Trophoblast cell (in vitro differentiated cells and primary cell): ENCODE measurements at regions not wholly inside any gene's neighbourhood (a gene's known extent, or its start where the extent isn't known, plus 50 kb on each side); places are given as distances from the start of the nearest gene placed in this dataset.
A peak's percentile ranks its signal among the peaks of the same experiment; 100 is the strongest.

Source experiments
- DNase-seq, 2 donors: peaks; one replicate each; pipeline ENCODE4 v3.0.0-alpha.2; 2016
- H2AFZ ChIP-seq: 2 replicates; pipeline ENCODE4 v1.6.1; 2013; ENCODE audit warnings: low read length, moderate library complexity, mild to moderate bottlenecking; ENCODE audit not compliant: insufficient read depth, poor library complexity
- H2AK5ac ChIP-seq: 2 replicates; pipeline ENCODE4 v1.6.1; 2013; ENCODE audit warnings: mild to moderate bottlenecking, low read length
- H2BK120ac ChIP-seq: 2 replicates; pipeline ENCODE4 v1.6.1; 2013; ENCODE audit warnings: low read length, mild to moderate bottlenecking, moderate library complexity; ENCODE audit not compliant: insufficient read depth, poor library complexity
- H2BK12ac ChIP-seq: 2 replicates; pipeline ENCODE4 v1.6.1; 2013; ENCODE audit warnings: mild to moderate bottlenecking, low read length, moderate library complexity
- H2BK5ac ChIP-seq: 2 replicates; pipeline ENCODE4 v1.6.1; 2013; ENCODE audit warnings: low read length, low read depth, moderate library complexity, mild to moderate bottlenecking; ENCODE audit not compliant: poor library complexity
- H3K14ac ChIP-seq: 2 replicates; pipeline ENCODE4 v1.6.1; 2013; ENCODE audit warnings: mild to moderate bottlenecking, low read length
- H3K18ac ChIP-seq: 2 replicates; pipeline ENCODE4 v1.6.1; 2013; ENCODE audit warnings: mild to moderate bottlenecking, low read length
- H3K23ac ChIP-seq: 2 replicates; pipeline ENCODE4 v1.6.1; 2013; ENCODE audit warnings: low read length
- H3K27ac ChIP-seq: 2 replicates; pipeline ENCODE4 v1.5.1; 2013; ENCODE audit warnings: low read depth, mild to moderate bottlenecking, inconsistent platforms, low read length, moderate library complexity
- H3K27me3 ChIP-seq: 2 replicates; pipeline ENCODE4 v1.6.1; 2013; ENCODE audit warnings: inconsistent platforms, mild to moderate bottlenecking, low read length, moderate library complexity; ENCODE audit not compliant: insufficient read depth
- H3K36me3 ChIP-seq, 2 experiments: 1 replicate in 1 of 2; 2 replicates in 1 of 2; pipeline ENCODE4 v1.6.1; 2013; ENCODE audit warnings: low read length in 2 of 2, mild to moderate bottlenecking in 2 of 2, moderate library complexity in 1 of 2; ENCODE audit not compliant: insufficient read depth in 2 of 2, control insufficient read depth in 1 of 2
- H3K4ac ChIP-seq: 2 replicates; pipeline ENCODE4 v1.6.1; 2013; ENCODE audit warnings: low read depth, mild to moderate bottlenecking, low read length, moderate library complexity
- H3K4me1 ChIP-seq, 2 experiments: 1 replicate in 1 of 2; 2 replicates in 1 of 2; pipeline ENCODE4 v1.6.1; 2013; ENCODE audit warnings: low read length in 2 of 2, mild to moderate bottlenecking in 2 of 2, moderate library complexity in 1 of 2; ENCODE audit not compliant: insufficient read depth in 2 of 2, control insufficient read depth in 1 of 2
- H3K4me2 ChIP-seq: 2 replicates; pipeline ENCODE4 v1.6.1; 2013; ENCODE audit warnings: inconsistent platforms, mild to moderate bottlenecking, low read length, moderate library complexity
- H3K4me3 ChIP-seq: 2 replicates; pipeline ENCODE4 v1.5.1; 2013; ENCODE audit warnings: mild to moderate bottlenecking, low read depth, low read length, inconsistent platforms
- H3K79me1 ChIP-seq: one replicate; pipeline ENCODE4 v1.6.1; 2013; ENCODE audit warnings: low read length
- H3K79me2 ChIP-seq: 2 replicates; pipeline ENCODE4 v1.6.1; 2013; ENCODE audit warnings: low read length, mild to moderate bottlenecking; ENCODE audit not compliant: control insufficient read depth, insufficient read depth, poor library complexity
- H3K9ac ChIP-seq: 2 replicates; pipeline ENCODE4 v1.6.1; 2013; ENCODE audit warnings: mild to moderate bottlenecking, low read length
- H3K9me3 ChIP-seq: 2 replicates; pipeline ENCODE4 v1.6.1; 2013; ENCODE audit warnings: low read depth, mild to moderate bottlenecking, control low read depth, inconsistent platforms, low read length; ENCODE audit not compliant: insufficient read depth
- H4K12ac ChIP-seq: 2 replicates; pipeline ENCODE4 v1.6.1; 2013; ENCODE audit warnings: low read depth, mild to moderate bottlenecking, low read length, moderate library complexity
- H4K8ac ChIP-seq: 2 replicates; pipeline ENCODE4 v1.6.1; 2013; ENCODE audit warnings: low read depth, mild to moderate bottlenecking, low read length, moderate library complexity
- H4K91ac ChIP-seq: one replicate; pipeline ENCODE4 v1.6.1; 2013; ENCODE audit warnings: low read depth, mild to moderate bottlenecking, low read length, moderate library complexity
- WGBS: extraction: QIAGEN DNeasy Blood & Tissue Kit; methylation state at CpG from one replicate; pipeline ENCODE4 v1.1.7; 2013; ENCODE audit warnings: missing lambda C conversion rate; ENCODE audit not compliant: insufficient read length, insufficient coverage; ENCODE audit errors: extremely low coverage; 5-methylcytosine and 5-hydroxymethylcytosine counted together

DNA sequence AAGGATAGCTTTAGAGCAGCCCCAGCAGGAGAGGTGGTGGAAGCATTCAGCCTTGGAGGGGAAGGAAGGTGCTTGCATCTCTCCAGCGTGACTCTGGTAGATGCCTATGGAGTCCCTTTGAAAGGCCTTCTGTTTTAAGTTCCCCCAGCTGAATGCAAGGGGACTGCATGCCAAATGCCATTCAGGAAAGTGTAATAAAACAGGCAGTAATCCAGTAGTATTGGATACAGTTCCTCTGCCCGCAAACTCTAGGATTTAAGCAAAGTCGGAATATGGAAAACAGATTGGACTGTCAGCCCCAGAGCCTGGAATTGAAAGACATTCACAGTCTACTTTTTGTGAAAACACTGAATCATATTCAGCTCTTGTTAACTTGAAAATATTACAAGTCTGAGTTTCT, 125.2 kb upstream of the GAREM1 start:
- DNase-seq, result no peak
- no peak overlapping the region for H3K27ac ChIP-seq
- no peak overlapping the region for H2BK12ac ChIP-seq
- no peak overlapping the region for H3K23ac ChIP-seq
- no peak overlapping the region for H3K4ac ChIP-seq
- H3K14ac ChIP-seq, result no peak overlapping the region
- no peaks in the 10 kb centered on the region for H3K79me1 ChIP-seq
- WGBS, result no CpG with 5 or more reads among the region's 3 CpGs
- no peaks in the 10 kb centered on the region for H3K36me3 ChIP-seq
- H3K9me3 ChIP-seq, result no peaks in the 10 kb centered on the region
- H3K4me2 ChIP-seq, result no peak overlapping the region
- no peaks in the 10 kb centered on the region for H3K4me1 ChIP-seq
- H4K8ac ChIP-seq, result no peak overlapping the region
- no peak overlapping the region for H2BK120ac ChIP-seq
- no peak overlapping the region for H3K9ac ChIP-seq
- H2BK5ac ChIP-seq, result no peak overlapping the region
- H2AFZ ChIP-seq, result no peak overlapping the region
- H3K27me3 ChIP-seq, result no peaks in the 10 kb centered on the region
- no peak overlapping the region for H4K12ac ChIP-seq
- no peak overlapping the region for H3K4me3 ChIP-seq
- no peak overlapping the region for H2AK5ac ChIP-seq
- H4K91ac ChIP-seq, result no peak overlapping the region
- no peaks in the 10 kb centered on the region for H3K79me2 ChIP-seq
- H3K18ac ChIP-seq, result no peak overlapping the region

DNA sequence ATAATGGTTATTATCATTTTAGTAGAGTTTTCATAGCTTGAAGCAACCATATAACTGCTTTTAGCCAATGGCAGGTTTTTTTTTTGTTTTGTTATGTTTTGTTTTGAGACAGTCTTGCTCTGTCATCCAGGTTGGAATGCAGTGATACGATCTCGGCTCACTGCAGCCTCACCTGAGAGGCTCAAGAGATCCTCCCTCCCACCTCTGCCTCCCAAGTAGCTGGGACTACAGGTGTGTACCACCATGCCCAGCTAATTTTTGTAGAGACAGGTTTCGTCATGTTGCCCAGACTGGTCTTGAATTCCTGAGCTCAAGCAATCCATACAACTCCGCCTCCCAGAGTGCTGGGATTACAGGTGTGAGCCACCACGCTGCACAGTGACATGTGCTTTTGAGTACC, 117.5 kb upstream of the GAREM1 start:
- Histone ChIP-seq H3K9ac (no peak overlapping the region), H3K27ac (no peak overlapping the region), H3K27me3 (no peaks in the 10 kb centered on the region), H4K8ac (no peak overlapping the region), H2BK12ac (no peak overlapping the region), H4K91ac (no peak overlapping the region), H3K79me1 (no peaks in the 10 kb centered on the region), H2BK5ac (no peak overlapping the region), H2BK120ac (no peak overlapping the region), H4K12ac (no peak overlapping the region), H3K9me3 (peaks cover 3% of the 10 kb centered on the region), H3K36me3 (no peaks in the 10 kb centered on the region), H3K4me2 (no peak overlapping the region), H2AFZ (no peak overlapping the region), H3K14ac (no peak overlapping the region), H3K4ac (no peak overlapping the region), H3K4me3 (no peak overlapping the region), H3K79me2 (no peaks in the 10 kb centered on the region), H3K18ac (no peak overlapping the region), H2AK5ac (no peak overlapping the region), H3K23ac (no peak overlapping the region), H3K4me1 (no peaks in the 10 kb centered on the region)
- no CpG with 5 or more reads among the region's 5 CpGs for WGBS
- DNase-seq, result peak; percentile 72 to 79

- no peak for DNase-seq
- no peak overlapping the region for H3K4me3 ChIP-seq
- H3K27ac ChIP-seq, result no peak overlapping the region
- no peak overlapping the region for H2AK5ac ChIP-seq
- H2BK120ac ChIP-seq, result no peak overlapping the region
- no peak overlapping the region for H4K8ac ChIP-seq
- H3K27me3 ChIP-seq, result no peaks in the 10 kb centered on the region
- H3K9ac ChIP-seq, result no peak overlapping the region
- no peak overlapping the region for H2BK5ac ChIP-seq
- H3K79me1 ChIP-seq, result no peaks in the 10 kb centered on the region
- H3K9me3 ChIP-seq, result no peaks in the 10 kb centered on the region
- H2BK12ac ChIP-seq, result no peak overlapping the region
- H3K36me3 ChIP-seq, result no peaks in the 10 kb centered on the region
- H3K4ac ChIP-seq, result no peak overlapping the region
- no peaks in the 10 kb centered on the region for H3K4me1 ChIP-seq
- H4K12ac ChIP-seq, result no peak overlapping the region
- WGBS, result no CpG with 5 or more reads among the region's 1 CpG
- no peak overlapping the region for H3K4me2 ChIP-seq
- H3K14ac ChIP-seq, result no peak overlapping the region
- no peak overlapping the region for H2AFZ ChIP-seq
- H4K91ac ChIP-seq, result no peak overlapping the region
- no peak overlapping the region for H3K18ac ChIP-seq
- no peaks in the 10 kb centered on the region for H3K79me2 ChIP-seq
- H3K23ac ChIP-seq, result no peak overlapping the region
These were observed 112.7 kb upstream of the GAREM1 start for GRCh38 chr18:32583431-32583830.

DNA sequence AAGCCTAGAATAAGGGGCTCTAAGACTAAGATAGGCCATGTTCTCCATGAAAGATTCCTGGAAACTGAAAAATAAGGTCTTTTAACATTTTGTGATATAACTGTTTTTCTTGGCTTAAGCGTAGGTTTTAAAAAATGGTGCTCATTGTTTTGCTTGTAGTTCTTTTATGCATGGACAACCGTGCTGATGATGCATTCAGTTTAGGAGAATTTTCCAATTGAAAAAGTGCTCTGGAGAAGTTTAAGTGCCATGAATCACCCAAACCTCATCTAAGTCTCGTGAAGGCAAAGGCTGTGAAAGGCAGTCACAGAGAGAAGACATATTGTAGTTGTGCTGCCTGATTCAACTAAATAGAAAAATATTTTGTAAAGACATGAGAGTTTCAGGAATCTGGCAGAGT, 111.8 kb upstream of the GAREM1 start:
- no peak overlapping the region for H3K4me3 ChIP-seq
- H3K18ac ChIP-seq, result no peak overlapping the region
- no peak overlapping the region for H2BK120ac ChIP-seq
- WGBS, result no CpG with 5 or more reads among the region's 3 CpGs
- no peaks in the 10 kb centered on the region for H3K27me3 ChIP-seq
- H3K9me3 ChIP-seq, result no peaks in the 10 kb centered on the region
- no peak overlapping the region for H4K12ac ChIP-seq
- DNase-seq, result no peak
- no peak overlapping the region for H2AFZ ChIP-seq
- H3K23ac ChIP-seq, result no peak overlapping the region
- no peak overlapping the region for H4K91ac ChIP-seq
- no peaks in the 10 kb centered on the region for H3K4me1 ChIP-seq
- H3K36me3 ChIP-seq, result no peaks in the 10 kb centered on the region
- H2BK5ac ChIP-seq, result no peak overlapping the region
- H4K8ac ChIP-seq, result no peak overlapping the region
- no peak overlapping the region for H2AK5ac ChIP-seq
- H3K4me2 ChIP-seq, result no peak overlapping the region
- no peak overlapping the region for H3K4ac ChIP-seq
- H2BK12ac ChIP-seq, result no peak overlapping the region
- no peaks in the 10 kb centered on the region for H3K79me1 ChIP-seq
- no peak overlapping the region for H3K9ac ChIP-seq
- H3K79me2 ChIP-seq, result no peaks in the 10 kb centered on the region
- H3K14ac ChIP-seq, result no peak overlapping the region
- no peak overlapping the region for H3K27ac ChIP-seq
